Liver (tissue), 8 donors: ENCODE measurements at regions not wholly inside any gene's neighbourhood (a gene's known extent, or its start where the extent isn't known, plus 50 kb on each side); places are given as distances from the start of the nearest gene placed in this dataset.

ENCODE experiments used
- DNase-seq: peaks from one replicate; pipeline ENCODE4 v3.0.0-alpha.2; 2017; ENCODE audit warnings: low spot score
- H3K27ac ChIP-seq, 2 donors: one replicate each; pipeline ENCODE4 v1.7.0; 2013; ENCODE audit warnings: inconsistent platforms in 2 of 2, low read length in 2 of 2, control low read depth in 1 of 2, low read depth in 1 of 2, mild to moderate bottlenecking in 1 of 2
- H3K27me3 ChIP-seq, 4 donors: one replicate each; pipeline versions ENCODE4 v1.6.1 to v1.7.0; 2013; ENCODE audit warnings: low read length in 3 of 4, inconsistent platforms in 1 of 4, mild to moderate bottlenecking in 1 of 4, moderate library complexity in 1 of 4; ENCODE audit not compliant: control insufficient read depth in 4 of 4, insufficient read depth in 4 of 4
- H3K36me3 ChIP-seq, 4 donors: one replicate each; pipeline versions ENCODE4 v1.6.1 to v1.7.0; 2013; ENCODE audit warnings: low read length in 3 of 4, mild to moderate bottlenecking in 3 of 4, low read depth in 1 of 4, moderate library complexity in 1 of 4; ENCODE audit not compliant: control insufficient read depth in 4 of 4, insufficient read depth in 3 of 4
- H3K4me1 ChIP-seq, 4 donors: one replicate each; pipeline versions ENCODE4 v1.6.1 to v1.7.0; 2013; ENCODE audit warnings: low read length in 3 of 4, mild to moderate bottlenecking in 3 of 4, moderate library complexity in 1 of 4; ENCODE audit not compliant: control insufficient read depth in 4 of 4, insufficient read depth in 4 of 4
- H3K4me3 ChIP-seq, 3 donors: one replicate each; pipeline versions ENCODE4 v1.6.1 to v1.7.0; 2013; ENCODE audit warnings: low read length in 3 of 3, control low read depth in 1 of 3, low read depth in 1 of 3, mild to moderate bottlenecking in 1 of 3
- H3K9ac ChIP-seq, 2 donors: one replicate each; pipeline ENCODE4 v1.7.0; 2013; ENCODE audit warnings: low read length in 2 of 2, mild to moderate bottlenecking in 2 of 2, moderate library complexity in 2 of 2, control low read depth in 1 of 2, low read depth in 1 of 2
- H3K9me3 ChIP-seq, 4 donors: one replicate each; pipeline versions ENCODE4 v1.6.1 to v1.7.0; 2013; ENCODE audit warnings: low read length in 3 of 4; ENCODE audit not compliant: control insufficient read depth in 4 of 4
- EGR1 ChIP-seq, 2 donors: IDR thresholded peaks; 2 replicates each; pipeline ENCODE4 v1.6.1; 2016 to 2018; ENCODE audit warnings: antibody characterized with exemption in 2 of 2, low read depth in 2 of 2
- FOXA1 ChIP-seq: IDR thresholded peaks from 2 replicates; pipeline ENCODE4 v1.6.1; 2016; ENCODE audit warnings: antibody characterized with exemption
- FOXA2 ChIP-seq: IDR thresholded peaks from 2 replicates; pipeline ENCODE4 v1.6.1; 2016; ENCODE audit warnings: antibody characterized with exemption
- GABPA ChIP-seq, 2 donors: IDR thresholded peaks in 1 of 2; conservative IDR thresholded peaks in 1 of 2; 2 replicates each; pipeline ENCODE4 v1.6.1; 2016; ENCODE audit warnings: antibody characterized with exemption in 2 of 2, mild to moderate bottlenecking in 1 of 2, moderate library complexity in 1 of 2
- HNF4A ChIP-seq, 2 donors: conservative IDR thresholded peaks; 2 replicates each; pipeline ENCODE4 v1.6.1; 2016; ENCODE audit warnings: antibody characterized with exemption in 2 of 2, mild to moderate bottlenecking in 2 of 2
- HNF4G ChIP-seq: IDR thresholded peaks from 2 replicates; pipeline ENCODE4 v1.6.1; 2016; ENCODE audit warnings: antibody characterized with exemption
- JUND ChIP-seq, 2 donors: IDR thresholded peaks; 2 replicates each; pipeline ENCODE4 v1.6.1; 2016; ENCODE audit warnings: antibody characterized with exemption in 2 of 2
- NR2F2 ChIP-seq: IDR thresholded peaks from 2 replicates; pipeline ENCODE4 v1.6.1; 2016; ENCODE audit warnings: antibody characterized with exemption
- RAD21 ChIP-seq, 2 donors: IDR thresholded peaks; 2 replicates each; pipeline ENCODE4 v1.6.1; 2016; ENCODE audit warnings: antibody characterized with exemption in 2 of 2, mild to moderate bottlenecking in 2 of 2
- RXRA ChIP-seq, 2 donors: IDR thresholded peaks; 2 replicates each; pipeline ENCODE4 v1.6.1; 2017 to 2018; ENCODE audit warnings: antibody characterized with exemption in 2 of 2, mild to moderate bottlenecking in 1 of 2
- SP1 ChIP-seq: IDR thresholded peaks from 2 replicates; pipeline ENCODE4 v1.6.1; 2018; ENCODE audit warnings: antibody characterized with exemption, mild to moderate bottlenecking
- TAF1 ChIP-seq: conservative IDR thresholded peaks from 2 replicates; pipeline ENCODE4 v1.6.1; 2016; ENCODE audit warnings: antibody characterized with exemption, mild to moderate bottlenecking
- WGBS: extraction: QIAGEN DNeasy Blood & Tissue Kit; methylation state at CpG from one replicate; pipeline ENCODE4 v1.1.7; 2013; 5-methylcytosine and 5-hydroxymethylcytosine counted together
- TF ChIP-seq, protein P1 (sequence below): IDR thresholded peaks from 2 replicates; pipeline ENCODE4 v1.6.1; 2016; ENCODE audit warnings: antibody characterized with exemption, mild to moderate bottlenecking
- TF ChIP-seq, protein P2 (sequence below): IDR thresholded peaks from 2 replicates; pipeline ENCODE4 v1.6.1; 2016; ENCODE audit warnings: antibody characterized with exemption
- TF ChIP-seq, protein P3 (sequence below): IDR thresholded peaks from 2 replicates; pipeline ENCODE4 v1.6.1; 2016; ENCODE audit warnings: antibody characterized with exemption
- TF ChIP-seq, protein P4 (sequence below): IDR thresholded peaks from 2 replicates; pipeline ENCODE4 v1.6.1; 2016; ENCODE audit warnings: antibody characterized with exemption
- TF ChIP-seq, protein P5 (sequence below): fragments of 150-350 bp; IDR thresholded peaks from 2 replicates; pipeline ENCODE4 v1.5.1; 2017; ENCODE audit warnings: improper control_type of control experiment, low read depth, low read length; ENCODE audit not compliant: missing input control
- donor health status: healthy.
- donor health status: healthy.
- donor health status: healthy.
- donor health status: healthy.
- donor health status: healthy.

DNA sequence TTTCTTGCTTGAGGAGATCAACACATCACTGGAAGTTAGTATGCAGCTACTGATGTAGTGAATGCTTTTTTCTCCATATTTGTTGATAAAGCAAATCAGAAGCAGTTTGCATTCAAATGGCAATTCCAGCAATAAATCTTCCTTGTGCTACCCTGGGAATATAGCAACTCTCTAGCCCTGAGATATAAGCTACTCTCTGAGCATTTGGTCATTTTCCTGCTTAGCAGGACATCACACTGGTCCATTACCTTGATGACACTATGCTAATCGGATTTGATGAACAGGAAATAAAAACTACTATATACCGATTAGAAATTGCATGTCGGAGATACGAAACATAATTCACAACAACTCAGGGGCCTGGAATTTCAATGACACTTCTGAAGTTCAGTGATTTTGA, 152.7 kb downstream of the CBLN2 start:
- DNase-seq = no peak
- H3K9ac ChIP-seq = no peak overlapping the region
- H3K4me3 ChIP-seq = no peak overlapping the region
- no peaks in the 10 kb centered on the region for H3K4me1 ChIP-seq
- no peaks in the 10 kb centered on the region for H3K36me3 ChIP-seq
- no peak overlapping the region for H3K27ac ChIP-seq
- H3K9me3 ChIP-seq = no peaks in the 10 kb centered on the region
- peaks cover 0 to 3% (median 0%) of the 10 kb centered on the region in 4 donors for H3K27me3 ChIP-seq
- WGBS = 85% methylated on average over 4 of the region's 4 CpGs
- TF ChIP-seq, protein P1, sequence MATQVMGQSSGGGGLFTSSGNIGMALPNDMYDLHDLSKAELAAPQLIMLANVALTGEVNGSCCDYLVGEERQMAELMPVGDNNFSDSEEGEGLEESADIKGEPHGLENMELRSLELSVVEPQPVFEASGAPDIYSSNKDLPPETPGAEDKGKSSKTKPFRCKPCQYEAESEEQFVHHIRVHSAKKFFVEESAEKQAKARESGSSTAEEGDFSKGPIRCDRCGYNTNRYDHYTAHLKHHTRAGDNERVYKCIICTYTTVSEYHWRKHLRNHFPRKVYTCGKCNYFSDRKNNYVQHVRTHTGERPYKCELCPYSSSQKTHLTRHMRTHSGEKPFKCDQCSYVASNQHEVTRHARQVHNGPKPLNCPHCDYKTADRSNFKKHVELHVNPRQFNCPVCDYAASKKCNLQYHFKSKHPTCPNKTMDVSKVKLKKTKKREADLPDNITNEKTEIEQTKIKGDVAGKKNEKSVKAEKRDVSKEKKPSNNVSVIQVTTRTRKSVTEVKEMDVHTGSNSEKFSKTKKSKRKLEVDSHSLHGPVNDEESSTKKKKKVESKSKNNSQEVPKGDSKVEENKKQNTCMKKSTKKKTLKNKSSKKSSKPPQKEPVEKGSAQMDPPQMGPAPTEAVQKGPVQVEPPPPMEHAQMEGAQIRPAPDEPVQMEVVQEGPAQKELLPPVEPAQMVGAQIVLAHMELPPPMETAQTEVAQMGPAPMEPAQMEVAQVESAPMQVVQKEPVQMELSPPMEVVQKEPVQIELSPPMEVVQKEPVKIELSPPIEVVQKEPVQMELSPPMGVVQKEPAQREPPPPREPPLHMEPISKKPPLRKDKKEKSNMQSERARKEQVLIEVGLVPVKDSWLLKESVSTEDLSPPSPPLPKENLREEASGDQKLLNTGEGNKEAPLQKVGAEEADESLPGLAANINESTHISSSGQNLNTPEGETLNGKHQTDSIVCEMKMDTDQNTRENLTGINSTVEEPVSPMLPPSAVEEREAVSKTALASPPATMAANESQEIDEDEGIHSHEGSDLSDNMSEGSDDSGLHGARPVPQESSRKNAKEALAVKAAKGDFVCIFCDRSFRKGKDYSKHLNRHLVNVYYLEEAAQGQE = no peak
- TF ChIP-seq HNF4G (no peak), RAD21 (IDR thresholded peaks at IDR 0.05) (no peak), SP1 (no peak), FOXA1 (no peak), HNF4A (conservative IDR thresholded peaks at IDR 0.05) (no peak), FOXA2 (no peak), JUND (IDR thresholded peaks at IDR 0.05) (no peak), EGR1 (IDR thresholded peaks at IDR 0.05; ENCODE audit: low read depth in 2 of 2) (no peak), GABPA (IDR thresholded peaks at IDR 0.05 in 1 of 2, conservative IDR thresholded peaks at IDR 0.05 in 1 of 2) (no peak), NR2F2 (no peak), TAF1 (no peak)
- TF ChIP-seq, protein P2, sequence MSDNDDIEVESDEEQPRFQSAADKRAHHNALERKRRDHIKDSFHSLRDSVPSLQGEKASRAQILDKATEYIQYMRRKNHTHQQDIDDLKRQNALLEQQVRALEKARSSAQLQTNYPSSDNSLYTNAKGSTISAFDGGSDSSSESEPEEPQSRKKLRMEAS = no peak
- TF ChIP-seq, protein P3, sequence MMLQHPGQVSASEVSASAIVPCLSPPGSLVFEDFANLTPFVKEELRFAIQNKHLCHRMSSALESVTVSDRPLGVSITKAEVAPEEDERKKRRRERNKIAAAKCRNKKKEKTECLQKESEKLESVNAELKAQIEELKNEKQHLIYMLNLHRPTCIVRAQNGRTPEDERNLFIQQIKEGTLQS = no peak
- TF ChIP-seq, protein P4, sequence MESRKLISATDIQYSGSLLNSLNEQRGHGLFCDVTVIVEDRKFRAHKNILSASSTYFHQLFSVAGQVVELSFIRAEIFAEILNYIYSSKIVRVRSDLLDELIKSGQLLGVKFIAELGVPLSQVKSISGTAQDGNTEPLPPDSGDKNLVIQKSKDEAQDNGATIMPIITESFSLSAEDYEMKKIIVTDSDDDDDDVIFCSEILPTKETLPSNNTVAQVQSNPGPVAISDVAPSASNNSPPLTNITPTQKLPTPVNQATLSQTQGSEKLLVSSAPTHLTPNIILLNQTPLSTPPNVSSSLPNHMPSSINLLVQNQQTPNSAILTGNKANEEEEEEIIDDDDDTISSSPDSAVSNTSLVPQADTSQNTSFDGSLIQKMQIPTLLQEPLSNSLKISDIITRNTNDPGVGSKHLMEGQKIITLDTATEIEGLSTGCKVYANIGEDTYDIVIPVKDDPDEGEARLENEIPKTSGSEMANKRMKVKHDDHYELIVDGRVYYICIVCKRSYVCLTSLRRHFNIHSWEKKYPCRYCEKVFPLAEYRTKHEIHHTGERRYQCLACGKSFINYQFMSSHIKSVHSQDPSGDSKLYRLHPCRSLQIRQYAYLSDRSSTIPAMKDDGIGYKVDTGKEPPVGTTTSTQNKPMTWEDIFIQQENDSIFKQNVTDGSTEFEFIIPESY = no peak
- TF ChIP-seq, protein P5, sequence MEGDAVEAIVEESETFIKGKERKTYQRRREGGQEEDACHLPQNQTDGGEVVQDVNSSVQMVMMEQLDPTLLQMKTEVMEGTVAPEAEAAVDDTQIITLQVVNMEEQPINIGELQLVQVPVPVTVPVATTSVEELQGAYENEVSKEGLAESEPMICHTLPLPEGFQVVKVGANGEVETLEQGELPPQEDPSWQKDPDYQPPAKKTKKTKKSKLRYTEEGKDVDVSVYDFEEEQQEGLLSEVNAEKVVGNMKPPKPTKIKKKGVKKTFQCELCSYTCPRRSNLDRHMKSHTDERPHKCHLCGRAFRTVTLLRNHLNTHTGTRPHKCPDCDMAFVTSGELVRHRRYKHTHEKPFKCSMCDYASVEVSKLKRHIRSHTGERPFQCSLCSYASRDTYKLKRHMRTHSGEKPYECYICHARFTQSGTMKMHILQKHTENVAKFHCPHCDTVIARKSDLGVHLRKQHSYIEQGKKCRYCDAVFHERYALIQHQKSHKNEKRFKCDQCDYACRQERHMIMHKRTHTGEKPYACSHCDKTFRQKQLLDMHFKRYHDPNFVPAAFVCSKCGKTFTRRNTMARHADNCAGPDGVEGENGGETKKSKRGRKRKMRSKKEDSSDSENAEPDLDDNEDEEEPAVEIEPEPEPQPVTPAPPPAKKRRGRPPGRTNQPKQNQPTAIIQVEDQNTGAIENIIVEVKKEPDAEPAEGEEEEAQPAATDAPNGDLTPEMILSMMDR = no peak

DNA sequence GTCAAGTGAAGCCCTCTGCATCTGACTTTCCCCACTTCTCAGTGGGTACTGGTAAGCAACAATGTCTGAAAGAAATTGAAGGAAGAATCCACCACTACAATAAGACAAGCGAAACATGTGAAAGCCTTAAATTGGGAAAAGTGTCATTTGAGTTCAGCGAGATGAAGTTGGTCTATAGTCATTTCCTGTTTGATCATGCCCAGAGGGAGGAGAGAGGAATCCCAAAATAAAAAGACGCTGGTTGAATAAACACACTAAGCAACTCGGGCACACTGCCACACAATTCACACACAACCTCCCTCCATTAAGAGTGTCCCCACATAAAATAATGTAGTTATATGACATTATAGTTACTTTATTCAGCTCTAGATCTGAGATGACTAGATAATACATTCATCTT, 166.1 kb downstream of the CBLN2 start:
- no peak overlapping the region for H3K9ac ChIP-seq
- no peaks in the 10 kb centered on the region for H3K27me3 ChIP-seq
- WGBS = 68% methylated on average over 4 of the region's 4 CpGs
- peaks cover 0 to 2% (median 0%) of the 10 kb centered on the region in 4 donors for H3K9me3 ChIP-seq
- H3K4me1 ChIP-seq = no peaks in the 10 kb centered on the region
- H3K4me3 ChIP-seq = no peak overlapping the region
- TF ChIP-seq RXRA (IDR thresholded peaks at IDR 0.05) = no peak
- H3K36me3 ChIP-seq = no peaks in the 10 kb centered on the region
- DNase-seq = no peak
- no peak overlapping the region for H3K27ac ChIP-seq
